ENCODE measurements at regions not wholly inside any gene's neighbourhood (a gene's known extent, or its start where the extent isn't known, plus 50 kb on each side); places are given as distances from the start of the nearest gene placed in this dataset.

DNA sequence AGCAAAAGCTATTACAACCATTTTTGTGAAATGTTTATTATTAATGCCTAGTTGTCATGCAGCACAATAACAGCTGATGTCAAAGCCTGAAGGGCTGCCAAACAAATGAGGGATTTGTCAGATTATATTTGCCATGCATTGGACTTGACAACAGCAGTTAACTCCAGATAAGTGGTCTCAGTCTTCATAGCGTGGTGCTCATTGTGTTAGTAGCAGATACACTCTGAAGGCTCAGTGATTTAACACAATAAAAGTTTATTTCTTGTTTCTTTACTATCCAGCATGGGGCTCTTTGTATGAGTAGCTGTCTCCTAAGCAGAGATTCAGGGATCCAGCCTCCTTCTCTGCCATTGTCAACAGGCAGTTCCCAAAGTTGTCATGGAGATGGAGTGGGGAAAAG is 76.0 kb upstream of the PTGFRN start:
- no peak for TF ChIP-seq EZH2phosphoT487 (IDR thresholded peaks at IDR 0.05; ENCODE audit: low read depth)
- TF ChIP-seq, protein P1, sequence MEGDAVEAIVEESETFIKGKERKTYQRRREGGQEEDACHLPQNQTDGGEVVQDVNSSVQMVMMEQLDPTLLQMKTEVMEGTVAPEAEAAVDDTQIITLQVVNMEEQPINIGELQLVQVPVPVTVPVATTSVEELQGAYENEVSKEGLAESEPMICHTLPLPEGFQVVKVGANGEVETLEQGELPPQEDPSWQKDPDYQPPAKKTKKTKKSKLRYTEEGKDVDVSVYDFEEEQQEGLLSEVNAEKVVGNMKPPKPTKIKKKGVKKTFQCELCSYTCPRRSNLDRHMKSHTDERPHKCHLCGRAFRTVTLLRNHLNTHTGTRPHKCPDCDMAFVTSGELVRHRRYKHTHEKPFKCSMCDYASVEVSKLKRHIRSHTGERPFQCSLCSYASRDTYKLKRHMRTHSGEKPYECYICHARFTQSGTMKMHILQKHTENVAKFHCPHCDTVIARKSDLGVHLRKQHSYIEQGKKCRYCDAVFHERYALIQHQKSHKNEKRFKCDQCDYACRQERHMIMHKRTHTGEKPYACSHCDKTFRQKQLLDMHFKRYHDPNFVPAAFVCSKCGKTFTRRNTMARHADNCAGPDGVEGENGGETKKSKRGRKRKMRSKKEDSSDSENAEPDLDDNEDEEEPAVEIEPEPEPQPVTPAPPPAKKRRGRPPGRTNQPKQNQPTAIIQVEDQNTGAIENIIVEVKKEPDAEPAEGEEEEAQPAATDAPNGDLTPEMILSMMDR (IDR thresholded peaks at IDR 0.05; ENCODE audit: low read depth, low read length), result no peak

Data from OCI-LY3 (cell line).